GM23248 (cell line): ENCODE measurements at regions not wholly inside any gene's neighbourhood (a gene's known extent, or its start where the extent isn't known, plus 50 kb on each side); places are given as distances from the start of the nearest gene placed in this dataset.

Experiments
- DNase-seq: peaks from one replicate; pipeline ENCODE4 v3.0.0-alpha.2; 2015
- H2AFZ ChIP-seq: fragments of 200-600 bp; sonication (generic); 2 replicates; pipeline ENCODE4 v1.6.1; 2016; ENCODE audit warnings: antibody characterized with exemption
- H3F3A ChIP-seq: fragments of 200-600 bp; sonication (generic); 2 replicates; pipeline ENCODE4 v1.6.1; 2016; ENCODE audit warnings: mild to moderate bottlenecking, antibody characterized with exemption, mixed run types; ENCODE audit not compliant: insufficient read depth
- H3K27ac ChIP-seq: fragments of 200-600 bp; sonication (generic); 2 replicates; pipeline ENCODE4 v1.5.1; 2016; ENCODE audit warnings: mild to moderate bottlenecking
- H3K27me3 ChIP-seq: fragments of 200-600 bp; sonication (generic); replicated peaks from 2 replicates; pipeline ENCODE4 v1.6.1; 2016; ENCODE audit warnings: mild to moderate bottlenecking; ENCODE audit not compliant: insufficient read depth
- H3K36me3 ChIP-seq: fragments of 200-600 bp; sonication (generic); 2 replicates; pipeline ENCODE4 v1.6.1; 2016; ENCODE audit warnings: low read depth, mild to moderate bottlenecking
- H3K4me1 ChIP-seq: fragments of 200-600 bp; sonication (generic); 2 replicates; pipeline ENCODE4 v1.6.1; 2016; ENCODE audit warnings: mild to moderate bottlenecking; ENCODE audit not compliant: insufficient read depth
- H3K4me2 ChIP-seq: fragments of 200-600 bp; sonication (generic); one replicate; pipeline ENCODE4 v1.6.1; 2016; ENCODE audit warnings: mild to moderate bottlenecking; ENCODE audit not compliant: unreplicated experiment
- H3K4me3 ChIP-seq: fragments of 200-600 bp; sonication (generic); 2 replicates; pipeline ENCODE4 v1.5.1; 2016; ENCODE audit warnings: mild to moderate bottlenecking
- H3K79me2 ChIP-seq: fragments of 200-600 bp; sonication (generic); 2 replicates; pipeline ENCODE4 v1.6.1; 2016; ENCODE audit warnings: mild to moderate bottlenecking; ENCODE audit not compliant: insufficient read depth
- H3K9ac ChIP-seq: fragments of 200-600 bp; sonication (generic); 2 replicates; pipeline ENCODE4 v1.6.1; 2016; ENCODE audit warnings: mild to moderate bottlenecking
- H3K9me2 ChIP-seq: fragments of 200-600 bp; sonication (generic); 2 replicates; pipeline ENCODE4 v1.6.1; 2016; ENCODE audit warnings: mixed run types, mild to moderate bottlenecking, moderate library complexity; ENCODE audit not compliant: insufficient read depth
- H3K9me3 ChIP-seq: fragments of 200-600 bp; sonication (generic); one replicate; pipeline ENCODE4 v1.6.1; 2017; ENCODE audit warnings: low read depth
- H4K20me1 ChIP-seq: fragments of 200-600 bp; sonication (generic); 2 replicates; pipeline ENCODE4 v1.6.0; 2016; ENCODE audit not compliant: insufficient read depth
- EZH2 ChIP-seq: fragments of 200-600 bp; sonication (generic); IDR thresholded peaks from 2 replicates; pipeline ENCODE4 v1.6.1; 2018; ENCODE audit warnings: antibody characterized with exemption, mild to moderate bottlenecking; ENCODE audit not compliant: insufficient read depth, poor library complexity, severe bottlenecking
- EZH2phosphoT487 ChIP-seq: fragments of 200-600 bp; sonication (generic); IDR thresholded peaks from 2 replicates; pipeline ENCODE4 v1.6.1; 2018; ENCODE audit warnings: antibody characterized with exemption, moderate library complexity, mild to moderate bottlenecking, low read depth; ENCODE audit not compliant: insufficient read depth
- WGBS, 2 experiments: methylation state at CpG; one replicate each; pipeline ENCODE4 v1.1.6; 2015 to 2017; ENCODE audit warnings: low lambda C conversion rate in 2 of 2, low coverage in 1 of 2; ENCODE audit errors: missing lambda C conversion rate in 2 of 2; 5-methylcytosine and 5-hydroxymethylcytosine counted together
- in situ Hi-C: fragments of 300-500 bp; cut with MboI; formaldehyde crosslinking; loops from 2 replicates; pipeline ENCODE4 v1.15.0; 2020

GRCh38 chr6:146876271-146877151 lies 277.7 kb downstream of the ADGB start:
- no peaks in the 10 kb centered on the region for H3K79me2 ChIP-seq
- no peak overlapping the region for H3K4me3 ChIP-seq
- WGBS, 2 experiments: 85 to 88% methylated on average over 9 of the region's 9 CpGs
- H3F3A ChIP-seq: no peaks in the 10 kb centered on the region
- peaks cover 10% of the 10 kb centered on the region for H3K4me1 ChIP-seq
- no peak overlapping the region for H3K4me2 ChIP-seq
- TF ChIP-seq EZH2: no peak
- H3K9ac ChIP-seq: no peak overlapping the region
- H2AFZ ChIP-seq: no peak overlapping the region
- no peak for DNase-seq
- H4K20me1 ChIP-seq: no peaks in the 10 kb centered on the region
- no peaks in the 10 kb centered on the region for H3K36me3 ChIP-seq
- no peaks in the 10 kb centered on the region for H3K9me3 ChIP-seq
- no peaks in the 10 kb centered on the region for H3K27me3 ChIP-seq
- H3K27ac ChIP-seq: no peak overlapping the region
- no peaks in the 10 kb centered on the region for H3K9me2 ChIP-seq
- in situ Hi-C loops: no loop called here

GRCh38 chr6:146878168-146878951 lies 279.6 kb downstream of the ADGB start:
- WGBS, 2 experiments: 94 to 100% methylated on average over 1 of the region's 1 CpG
- H3K27ac ChIP-seq: no peak overlapping the region
- no peaks in the 10 kb centered on the region for H3K9me3 ChIP-seq
- H3K9ac ChIP-seq: no peak overlapping the region
- H3K36me3 ChIP-seq: no peaks in the 10 kb centered on the region
- no peak for DNase-seq
- H3K4me1 ChIP-seq: no peaks in the 10 kb centered on the region
- no peaks in the 10 kb centered on the region for H4K20me1 ChIP-seq
- TF ChIP-seq EZH2phosphoT487 (no peak), EZH2 (no peak)
- H2AFZ ChIP-seq: no peak overlapping the region
- H3K4me3 ChIP-seq: no peak overlapping the region
- no peaks in the 10 kb centered on the region for H3K79me2 ChIP-seq
- in situ Hi-C loops: no loop called here
- no peaks in the 10 kb centered on the region for H3F3A ChIP-seq
- H3K27me3 ChIP-seq: no peaks in the 10 kb centered on the region
- no peaks in the 10 kb centered on the region for H3K9me2 ChIP-seq
- H3K4me2 ChIP-seq: no peak overlapping the region

DNA sequence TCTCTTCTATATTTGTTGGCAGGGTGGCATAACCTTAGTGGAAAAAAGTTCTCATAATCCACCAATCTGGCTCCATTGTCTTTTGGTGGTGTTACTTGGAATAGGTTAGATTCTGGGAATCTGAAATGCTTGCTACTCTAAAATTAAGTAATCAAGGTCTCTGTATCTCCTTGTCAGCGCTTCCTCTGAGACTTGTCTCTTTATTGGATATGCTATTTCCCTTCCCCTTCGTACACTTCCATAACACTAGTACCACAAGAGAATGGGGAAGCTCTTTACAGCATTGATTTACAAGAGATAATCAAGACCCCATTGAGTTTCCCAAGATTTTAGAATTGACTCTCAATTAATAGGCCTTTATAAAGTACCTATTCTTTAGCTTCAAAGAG lies 280.2 kb downstream of the ADGB start:
- H3K27ac ChIP-seq: no peak overlapping the region
- H3K4me2 ChIP-seq: no peak overlapping the region
- 92 to 95% methylated on average over 2 of the region's 2 CpGs for WGBS, 2 experiments

GRCh38 chr6:146879406-146880117 lies 280.8 kb downstream of the ADGB start:
- in situ Hi-C loops: no loop called here
- Histone ChIP-seq H3K27me3 (no peaks in the 10 kb centered on the region), H3F3A (no peaks in the 10 kb centered on the region), H4K20me1 (no peaks in the 10 kb centered on the region), H3K79me2 (no peaks in the 10 kb centered on the region), H3K4me2 (no peak overlapping the region), H3K4me1 (no peaks in the 10 kb centered on the region), H3K9ac (no peak overlapping the region), H3K9me3 (no peaks in the 10 kb centered on the region), H3K4me3 (no peak overlapping the region), H3K27ac (no peak overlapping the region), H2AFZ (no peak overlapping the region), H3K36me3 (no peaks in the 10 kb centered on the region), H3K9me2 (no peaks in the 10 kb centered on the region)
- WGBS, 2 experiments: 77 to 78% methylated on average over 4 of the region's 4 CpGs
- TF ChIP-seq EZH2phosphoT487: no peak
- TF ChIP-seq EZH2: no peak
- no peak for DNase-seq

More for the DNA sequence above, 280.2 kb downstream of the ADGB start:
- DNase-seq: no peak
- Histone ChIP-seq H3K79me2 (no peaks in the 10 kb centered on the region), H3K9me3 (no peaks in the 10 kb centered on the region), H4K20me1 (no peaks in the 10 kb centered on the region), H3K4me3 (no peak overlapping the region), H3K36me3 (no peaks in the 10 kb centered on the region), H3K9me2 (no peaks in the 10 kb centered on the region), H3K27me3 (no peaks in the 10 kb centered on the region), H3K9ac (no peak overlapping the region), H2AFZ (no peak overlapping the region), H3F3A (no peaks in the 10 kb centered on the region), H3K4me1 (no peaks in the 10 kb centered on the region)
- in situ Hi-C loops: no loop called here
- no peak for TF ChIP-seq EZH2
- TF ChIP-seq EZH2phosphoT487: no peak
